C4-2B (cell line): ENCODE measurements at regions not wholly inside any gene's neighbourhood (a gene's known extent, or its start where the extent isn't known, plus 50 kb on each side); places are given as distances from the start of the nearest gene placed in this dataset.

Experiments
- H3K27ac ChIP-seq: fragments of 450-650 bp; 2 replicates; pipeline ENCODE4 v1.5.1; 2017
- CTCF ChIP-seq: fragments of 450-650 bp; conservative IDR thresholded peaks from 2 replicates; pipeline ENCODE4 v1.5.1; 2017; ENCODE audit warnings: mild to moderate bottlenecking
- ZFX ChIP-seq: fragments of 450-650 bp; IDR thresholded peaks from 2 replicates; pipeline ENCODE4 v1.6.1; 2017

GRCh38 chr11:115887316-115887715 lies 383.1 kb upstream of the CADM1 start:
- TF ChIP-seq ZFX (no peak), CTCF (no peak)
- no peak overlapping the region for H3K27ac ChIP-seq

GRCh38 chr11:115886422-115886733 lies 382.2 kb upstream of the CADM1 start:
- no peak overlapping the region for H3K27ac ChIP-seq
- TF ChIP-seq CTCF (no peak), ZFX (no peak)

- no peak for TF ChIP-seq ZFX
- no peak for TF ChIP-seq CTCF
- no peak overlapping the region for H3K27ac ChIP-seq
Observed at GRCh38 chr11:115885535-115886421, 381.6 kb upstream of the CADM1 start.

- TF ChIP-seq ZFX = no peak
- no peak for TF ChIP-seq CTCF
- H3K27ac ChIP-seq = no peak overlapping the region
Observed at GRCh38 chr11:115884800-115885534, 380.8 kb upstream of the CADM1 start.

- TF ChIP-seq CTCF = no peak
- TF ChIP-seq ZFX = no peak
- H3K27ac ChIP-seq = no peak overlapping the region
Observed at GRCh38 chr11:115874843-115875242, 370.6 kb upstream of the CADM1 start.

GRCh38 chr11:115873813-115874212 lies 369.6 kb upstream of the CADM1 start:
- no peak overlapping the region for H3K27ac ChIP-seq
- no peak for TF ChIP-seq CTCF
- TF ChIP-seq ZFX = no peak

- H3K27ac ChIP-seq = no peak overlapping the region
- TF ChIP-seq CTCF = no peak
- TF ChIP-seq ZFX = no peak
Observed at GRCh38 chr11:115872416-115872815, 368.2 kb upstream of the CADM1 start.
